WERI-Rb-1 (cell line): ENCODE measurements at regions not wholly inside any gene's neighbourhood (a gene's known extent, or its start where the extent isn't known, plus 50 kb on each side); places are given as distances from the start of the nearest gene placed in this dataset.

ENCODE experiments used
- DNase-seq: peaks from one replicate; pipeline ENCODE4 v3.0.0-alpha.2; 2020
- H3K27ac ChIP-seq: fragments of 250-450 bp; sonication (Bioruptor Pico); 2 replicates; pipeline ENCODE4 v1.5.1; 2020; ENCODE audit warnings: mild to moderate bottlenecking, moderate library complexity
- H3K27me3 ChIP-seq: fragments of 250-450 bp; sonication (Bioruptor Pico); 2 replicates; pipeline ENCODE4 v1.5.1; 2021; ENCODE audit warnings: mild to moderate bottlenecking, low read depth, moderate library complexity; ENCODE audit not compliant: insufficient read depth, severe bottlenecking
- H3K36me3 ChIP-seq: fragments of 250-450 bp; sonication (Bioruptor Pico); 2 replicates; pipeline ENCODE4 v1.5.1; 2020; ENCODE audit warnings: mild to moderate bottlenecking, moderate library complexity
- H3K4me3 ChIP-seq: 2 replicates; pipeline ENCODE4 v1.5.1; 2011; ENCODE audit warnings: low read depth, mild to moderate bottlenecking, control low read depth, low read length
- H3K9me3 ChIP-seq: fragments of 250-450 bp; sonication (Bioruptor Pico); 2 replicates; pipeline ENCODE4 v1.5.1; 2021; ENCODE audit warnings: mild to moderate bottlenecking, moderate library complexity; ENCODE audit not compliant: severe bottlenecking
- CTCF ChIP-seq: IDR thresholded peaks from 2 replicates; pipeline ENCODE4 v1.5.1; 2011; ENCODE audit warnings: low read depth, mild to moderate bottlenecking, control low read depth, inconsistent platforms, low read length

GRCh38 chr3:44098656-44099415, 142.8 kb upstream of the TOPAZ1 start:
- no peak for TF ChIP-seq CTCF
- no peak overlapping the region for H3K27ac ChIP-seq
- H3K9me3 ChIP-seq: no peaks in the 10 kb centered on the region
- no peak overlapping the region for H3K4me3 ChIP-seq
- DNase-seq: no peak
- H3K27me3 ChIP-seq: no peaks in the 10 kb centered on the region
- no peaks in the 10 kb centered on the region for H3K36me3 ChIP-seq

DNA sequence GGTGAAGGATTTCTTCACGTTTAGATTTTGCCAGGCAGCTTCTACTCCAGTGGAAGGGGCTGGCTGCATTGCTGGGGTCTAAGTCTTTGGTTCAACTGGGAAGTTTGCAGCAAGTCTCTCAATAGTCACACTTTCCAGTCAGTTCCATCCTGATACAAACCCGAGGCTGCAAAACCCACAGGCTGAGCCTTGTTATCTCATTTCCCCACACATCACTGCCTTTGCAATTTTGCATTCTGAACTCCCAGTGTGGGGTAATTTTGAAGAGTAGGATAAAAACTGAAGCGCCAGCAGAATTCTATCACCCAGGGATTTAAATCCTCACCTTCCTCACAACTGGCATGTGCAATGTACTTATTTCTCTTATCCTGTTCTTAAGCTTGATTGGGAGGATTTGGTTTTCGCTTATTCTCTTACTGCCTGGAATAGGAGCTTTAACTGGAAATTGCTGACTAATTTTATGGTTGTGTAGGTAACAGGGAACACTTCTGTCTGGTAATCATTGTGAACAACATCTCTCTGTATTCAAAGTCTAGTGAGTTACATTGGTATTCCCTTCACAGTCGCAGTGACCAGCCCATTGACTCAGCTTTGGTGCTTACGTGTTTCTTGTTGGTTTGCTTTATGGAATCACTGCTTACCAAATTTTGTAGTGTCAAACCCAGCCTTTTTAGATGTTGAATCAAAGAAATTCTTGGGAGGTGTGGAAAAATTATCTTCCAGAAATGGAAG, 142.0 kb upstream of the TOPAZ1 start:
- Histone ChIP-seq H3K27me3 (no peaks in the 10 kb centered on the region), H3K9me3 (no peaks in the 10 kb centered on the region), H3K4me3 (no peak overlapping the region), H3K36me3 (no peaks in the 10 kb centered on the region), H3K27ac (no peak overlapping the region)
- no peak for TF ChIP-seq CTCF
- DNase-seq: no peak

GRCh38 chr3:44100298-44100695, 141.4 kb upstream of the TOPAZ1 start:
- no peak for TF ChIP-seq CTCF
- Histone ChIP-seq H3K4me3 (no peak overlapping the region), H3K9me3 (no peaks in the 10 kb centered on the region), H3K27me3 (no peaks in the 10 kb centered on the region), H3K27ac (no peak overlapping the region), H3K36me3 (no peaks in the 10 kb centered on the region)
- no peak for DNase-seq

DNA sequence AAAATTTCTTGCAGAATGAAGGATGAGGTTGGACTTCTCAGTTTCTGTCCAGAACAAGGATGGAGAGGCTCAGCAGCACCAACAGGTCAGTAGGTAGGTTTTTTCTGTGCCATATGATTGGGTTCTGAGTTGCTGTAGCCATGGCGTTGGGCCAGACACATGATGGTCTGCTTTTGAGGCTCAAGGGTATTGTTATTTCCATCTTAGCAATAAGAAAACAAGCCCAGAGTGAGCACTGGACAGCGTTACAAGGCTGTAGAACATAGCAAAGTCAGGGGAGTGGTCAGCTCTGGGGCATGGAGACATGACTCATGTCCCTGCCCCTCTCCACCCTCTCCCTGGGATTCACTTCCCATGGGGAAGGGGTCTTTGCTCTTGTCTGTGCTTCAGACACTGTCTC, 137.6 kb upstream of the TOPAZ1 start:
- no peak for DNase-seq
- H3K27ac ChIP-seq: no peak overlapping the region
- no peaks in the 10 kb centered on the region for H3K9me3 ChIP-seq
- no peak for TF ChIP-seq CTCF
- no peak overlapping the region for H3K4me3 ChIP-seq
- no peaks in the 10 kb centered on the region for H3K27me3 ChIP-seq
- no peaks in the 10 kb centered on the region for H3K36me3 ChIP-seq

DNA sequence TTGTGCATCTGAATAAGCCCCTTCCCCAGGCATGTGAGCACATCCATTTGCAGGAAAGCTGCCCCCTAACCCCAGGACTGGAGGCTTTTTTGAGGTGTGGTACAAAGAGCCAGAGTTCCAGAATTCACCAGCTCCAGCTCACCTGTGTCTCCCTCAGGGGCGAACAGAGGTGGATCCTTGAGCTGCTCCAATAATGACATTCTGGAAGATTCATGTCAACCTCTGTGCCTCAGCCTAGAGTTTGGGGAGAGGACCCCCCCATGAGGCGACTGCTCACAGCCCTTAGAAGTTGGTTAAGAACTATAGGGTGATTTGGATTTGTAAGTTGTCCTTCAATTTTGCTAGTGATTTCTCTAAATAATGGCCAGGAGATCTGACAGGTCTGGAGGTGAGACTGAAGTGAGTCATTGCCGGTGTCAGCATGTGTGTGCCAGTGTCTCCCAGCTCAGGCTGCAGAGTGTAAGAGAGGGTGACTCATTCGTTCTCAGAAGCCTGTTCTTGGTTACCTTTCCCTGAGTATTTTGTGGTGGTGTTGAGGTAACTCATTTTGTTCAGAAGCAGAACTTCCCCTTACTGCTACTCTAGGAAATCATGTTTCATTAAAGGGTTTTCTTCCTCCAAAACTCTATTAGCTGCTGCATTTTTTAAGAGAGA, 136.9 kb upstream of the TOPAZ1 start:
- Histone ChIP-seq H3K27me3 (no peaks in the 10 kb centered on the region), H3K36me3 (no peaks in the 10 kb centered on the region), H3K27ac (no peak overlapping the region), H3K9me3 (no peaks in the 10 kb centered on the region), H3K4me3 (no peak overlapping the region)
- TF ChIP-seq CTCF: no peak
- DNase-seq: no peak
